ENCODE measurements at regions not wholly inside any gene's neighbourhood (a gene's known extent, or its start where the extent isn't known, plus 50 kb on each side); places are given as distances from the start of the nearest gene placed in this dataset.

DNA sequence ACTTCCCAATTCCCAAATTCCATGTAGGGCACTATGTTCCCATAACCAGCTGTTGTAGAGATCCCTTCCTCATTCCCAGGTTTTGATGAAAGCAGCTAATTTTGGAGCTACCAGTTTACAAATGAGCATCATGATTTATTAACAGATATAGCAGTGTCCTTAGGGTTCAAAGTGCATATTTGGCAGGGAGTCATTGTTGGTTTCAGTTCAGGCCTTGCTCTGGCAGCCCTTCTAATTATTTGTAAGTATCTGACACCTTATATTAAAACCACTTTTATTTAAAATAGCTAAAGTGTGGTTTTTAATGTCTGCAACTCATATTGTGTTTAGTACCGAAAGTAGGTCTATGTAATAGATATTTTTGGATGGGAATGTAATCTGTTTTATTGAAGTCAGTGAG lies 518.5 kb downstream of the TLL1 start:
- no peak for DNase-seq (ENCODE audit: low spot score)
- Histone ChIP-seq H3K36me3 (replicated peaks; ENCODE audit: insufficient read depth, low read depth) (no peaks in the 10 kb centered on the region), H3K4me1 (ENCODE audit: insufficient read depth) (no peaks in the 10 kb centered on the region), H3K27me3 (no peaks in the 10 kb centered on the region), H3K4me2 (no peak overlapping the region), H2AFZ (no peak overlapping the region), H3K79me2 (no peaks in the 10 kb centered on the region), H3K9me3 (ENCODE audit: low read depth) (no peaks in the 10 kb centered on the region), H4K20me1 (ENCODE audit: insufficient read depth, poor library complexity, severe bottlenecking) (no peaks in the 10 kb centered on the region), H3K27ac (no peak overlapping the region), H3K4me3 (no peak overlapping the region), H3K9me2 (replicated peaks; ENCODE audit: insufficient read depth) (no peaks in the 10 kb centered on the region)
- WGBS (ENCODE audit: low lambda C conversion rate, missing lambda C conversion rate) = 76% methylated on average over 1 of the region's 1 CpG
- TF ChIP-seq, protein P1, sequence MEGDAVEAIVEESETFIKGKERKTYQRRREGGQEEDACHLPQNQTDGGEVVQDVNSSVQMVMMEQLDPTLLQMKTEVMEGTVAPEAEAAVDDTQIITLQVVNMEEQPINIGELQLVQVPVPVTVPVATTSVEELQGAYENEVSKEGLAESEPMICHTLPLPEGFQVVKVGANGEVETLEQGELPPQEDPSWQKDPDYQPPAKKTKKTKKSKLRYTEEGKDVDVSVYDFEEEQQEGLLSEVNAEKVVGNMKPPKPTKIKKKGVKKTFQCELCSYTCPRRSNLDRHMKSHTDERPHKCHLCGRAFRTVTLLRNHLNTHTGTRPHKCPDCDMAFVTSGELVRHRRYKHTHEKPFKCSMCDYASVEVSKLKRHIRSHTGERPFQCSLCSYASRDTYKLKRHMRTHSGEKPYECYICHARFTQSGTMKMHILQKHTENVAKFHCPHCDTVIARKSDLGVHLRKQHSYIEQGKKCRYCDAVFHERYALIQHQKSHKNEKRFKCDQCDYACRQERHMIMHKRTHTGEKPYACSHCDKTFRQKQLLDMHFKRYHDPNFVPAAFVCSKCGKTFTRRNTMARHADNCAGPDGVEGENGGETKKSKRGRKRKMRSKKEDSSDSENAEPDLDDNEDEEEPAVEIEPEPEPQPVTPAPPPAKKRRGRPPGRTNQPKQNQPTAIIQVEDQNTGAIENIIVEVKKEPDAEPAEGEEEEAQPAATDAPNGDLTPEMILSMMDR (IDR thresholded peaks at IDR 0.05; ENCODE audit: poor library complexity) = no peak
- no peak for TF ChIP-seq EZH2phosphoT487 (IDR thresholded peaks at IDR 0.05; ENCODE audit: low read depth, severe bottlenecking, unreplicated experiment)

DNA sequence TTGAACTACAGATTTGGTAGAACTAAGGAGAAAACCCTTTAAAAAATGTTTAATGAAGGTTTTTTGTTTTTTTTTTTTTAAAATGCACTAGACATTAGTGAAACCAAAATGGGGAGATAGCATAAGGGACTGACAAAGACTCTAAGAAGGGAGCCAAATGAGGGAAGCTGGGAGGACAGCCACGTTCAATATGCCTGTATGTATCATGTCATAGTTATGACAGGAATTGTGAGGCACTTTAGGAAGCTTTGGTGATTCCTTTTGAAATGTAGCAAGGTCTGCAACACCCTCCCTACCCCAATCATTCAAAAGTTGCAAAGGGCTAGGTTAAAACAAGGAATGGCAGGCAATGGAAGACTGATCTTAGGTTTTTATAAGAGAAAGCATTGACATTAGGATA lies 526.0 kb downstream of the TLL1 start:
- Histone ChIP-seq H3K27ac (no peak overlapping the region), H3K36me3 (replicated peaks; ENCODE audit: insufficient read depth, low read depth) (no peaks in the 10 kb centered on the region), H3K9me3 (ENCODE audit: low read depth) (no peaks in the 10 kb centered on the region), H3K27me3 (no peaks in the 10 kb centered on the region), H3K79me2 (no peaks in the 10 kb centered on the region), H3K4me1 (ENCODE audit: insufficient read depth) (peaks cover 8% of the 10 kb centered on the region), H2AFZ (no peak overlapping the region), H3K9me2 (replicated peaks; ENCODE audit: insufficient read depth) (no peaks in the 10 kb centered on the region), H3K4me3 (no peak overlapping the region), H4K20me1 (ENCODE audit: insufficient read depth, poor library complexity, severe bottlenecking) (no peaks in the 10 kb centered on the region), H3K4me2 (no peak overlapping the region)
- TF ChIP-seq, protein P1 (IDR thresholded peaks at IDR 0.05; ENCODE audit: poor library complexity) = no peak
- no peak for TF ChIP-seq EZH2 (IDR thresholded peaks at IDR 0.05; ENCODE audit: borderline replicate concordance)
- TF ChIP-seq EZH2phosphoT487 (IDR thresholded peaks at IDR 0.05; ENCODE audit: low read depth, severe bottlenecking, unreplicated experiment) = no peak
- no peak for DNase-seq (ENCODE audit: low spot score)
- 56% methylated on average over 1 of the region's 1 CpG for WGBS (ENCODE audit: low lambda C conversion rate, missing lambda C conversion rate)

DNA sequence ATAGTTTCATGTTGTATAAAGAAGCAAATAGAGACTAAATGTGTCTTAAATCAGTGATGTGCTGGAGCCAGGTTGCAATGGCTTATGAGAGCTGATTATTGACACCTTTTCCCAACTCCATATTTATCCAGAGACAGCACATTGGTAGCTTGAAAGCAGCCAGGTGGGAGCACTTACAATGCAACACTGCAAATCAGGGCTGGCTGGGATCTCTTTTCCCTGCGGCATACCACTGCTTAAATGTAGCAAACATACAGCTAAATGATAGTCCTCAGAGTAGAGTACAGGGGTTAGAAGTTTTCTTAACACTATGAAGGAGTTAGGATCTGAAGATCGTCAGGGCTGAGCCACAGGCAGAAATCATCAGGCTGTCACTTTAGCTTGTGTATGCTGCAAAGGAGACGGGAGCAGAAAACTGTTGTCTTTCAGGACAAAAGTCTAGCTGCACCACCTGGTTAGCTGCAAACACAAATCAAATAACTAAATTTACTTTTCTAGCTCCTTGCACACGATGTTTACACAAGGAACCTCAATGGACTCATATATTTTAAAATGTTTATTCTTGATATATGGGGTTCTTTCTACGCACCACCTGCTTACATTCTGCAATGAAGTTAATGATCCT lies 527.3 kb downstream of the TLL1 start:
- TF ChIP-seq, protein P1 (IDR thresholded peaks at IDR 0.05; ENCODE audit: poor library complexity) = no peak
- TF ChIP-seq EZH2phosphoT487 (IDR thresholded peaks at IDR 0.05; ENCODE audit: low read depth, severe bottlenecking, unreplicated experiment) (no peak), EZH2 (IDR thresholded peaks at IDR 0.05; ENCODE audit: borderline replicate concordance) (no peak)
- peak overlapping the region; percentile 46 for H2AFZ ChIP-seq

More for the DNA sequence above, 527.3 kb downstream of the TLL1 start:
- Histone ChIP-seq H3K36me3 (replicated peaks; ENCODE audit: insufficient read depth, low read depth) (no peaks in the 10 kb centered on the region), H3K4me3 (no peak overlapping the region), H4K20me1 (ENCODE audit: insufficient read depth, poor library complexity, severe bottlenecking) (no peaks in the 10 kb centered on the region), H3K9me3 (ENCODE audit: low read depth) (no peaks in the 10 kb centered on the region), H3K4me2 (peak overlapping the region; percentile 62), H3K4me1 (ENCODE audit: insufficient read depth) (peaks cover 8% of the 10 kb centered on the region), H3K27me3 (no peaks in the 10 kb centered on the region), H3K79me2 (no peaks in the 10 kb centered on the region), H3K27ac (no peak overlapping the region), H3K9me2 (replicated peaks; ENCODE audit: insufficient read depth) (no peaks in the 10 kb centered on the region)
- no peak for DNase-seq (ENCODE audit: low spot score)
- WGBS (ENCODE audit: low lambda C conversion rate, missing lambda C conversion rate) = 30% methylated on average over 5 of the region's 5 CpGs
